HEK293 (cell line): ENCODE measurements at regions not wholly inside any gene's neighbourhood (a gene's known extent, or its start where the extent isn't known, plus 50 kb on each side); places are given as distances from the start of the nearest gene placed in this dataset.

Experiments used
- CTCF ChIA-PET: fragments of 350-600 bp; formaldehyde crosslinking; extraction: SDS; loops from one replicate; lab custom pipeline; 2021; ENCODE audit warnings: antibody characterized with exemption; lab: Yijun Ruan, JAX
- POLR2A ChIA-PET: fragments of 300-600 bp; formaldehyde crosslinking; extraction: SDS; loops from one replicate; lab custom pipeline; 2020; ENCODE audit warnings: antibody characterized with exemption, inconsistent platforms; lab: Yijun Ruan, JAX
- H3K27ac ChIP-seq: fragments of 200-500 bp; sonication (Bioruptor generic); 2 replicates; pipeline ENCODE4 v1.5.1; 2014; ENCODE audit warnings: low read depth, low read length, control low read depth, inconsistent platforms; ENCODE audit errors: extremely low read depth
- H3K36me3 ChIP-seq, 2 experiments: fragments of 200-500 bp in 1 of 2; sonication (Bioruptor generic) in 1 of 2; 1 replicate in 1 of 2; 2 replicates in 1 of 2; pipeline ENCODE4 v1.5.1; 2014 to 2017; ENCODE audit warnings: inconsistent platforms in 2 of 2, low read length in 2 of 2; ENCODE audit not compliant: control insufficient read depth in 2 of 2, insufficient read depth in 1 of 2
- H3K4me1 ChIP-seq: fragments of 200-500 bp; sonication (Bioruptor generic); 2 replicates; pipeline ENCODE4 v1.5.1; 2014; ENCODE audit warnings: mild to moderate bottlenecking, low read length, inconsistent platforms; ENCODE audit not compliant: control insufficient read depth, insufficient read depth
- H3K4me3 ChIP-seq: 2 replicates; pipeline ENCODE4 v1.5.1; 2011; ENCODE audit warnings: low read depth, mild to moderate bottlenecking, control low read depth, low read length, moderate library complexity
- H3K9me3 ChIP-seq: fragments of 200-500 bp; sonication (Bioruptor generic); 2 replicates; pipeline ENCODE4 v1.5.1; 2014; ENCODE audit warnings: low read depth, low read length, inconsistent platforms; ENCODE audit not compliant: control insufficient read depth, insufficient read depth
- CTCF ChIP-seq: fragments of 450-650 bp; formaldehyde crosslinking; IDR thresholded peaks from 2 replicates; pipeline ENCODE4 v1.5.1; 2016; ENCODE audit warnings: missing biosample characterization, missing genetic modification characterization
- FEZF1 ChIP-seq: fragments of 450-650 bp; formaldehyde crosslinking; IDR thresholded peaks from 2 replicates; pipeline ENCODE4 v1.5.1; 2016; ENCODE audit warnings: missing biosample characterization, missing genetic modification characterization
- GLI2 ChIP-seq: fragments of 450-650 bp; formaldehyde crosslinking; IDR thresholded peaks from 2 replicates; pipeline ENCODE4; 2017; ENCODE audit warnings: missing biosample characterization, missing genetic modification characterization, low read depth, borderline replicate concordance
- INSM2 ChIP-seq: fragments of 450-650 bp; formaldehyde crosslinking; IDR thresholded peaks from 2 replicates; pipeline ENCODE4 v1.5.1; 2016; ENCODE audit warnings: missing biosample characterization, missing genetic modification characterization
- KLF8 ChIP-seq: fragments of 450-650 bp; formaldehyde crosslinking; IDR thresholded peaks from 2 replicates; pipeline ENCODE4 v1.5.1; 2016; ENCODE audit warnings: missing biosample characterization, missing genetic modification characterization
- KLF9 ChIP-seq: fragments of 450-650 bp; formaldehyde crosslinking; IDR thresholded peaks from 2 replicates; pipeline ENCODE4 v1.5.1; 2016; ENCODE audit warnings: missing biosample characterization, missing genetic modification characterization, low read depth
- ZBTB1 ChIP-seq: fragments of 450-650 bp; formaldehyde crosslinking; IDR thresholded peaks from 2 replicates; pipeline ENCODE4 v1.5.1; 2016; ENCODE audit warnings: missing biosample characterization, missing genetic modification characterization
- ZNF18 ChIP-seq: fragments of 450-650 bp; formaldehyde crosslinking; IDR thresholded peaks from 2 replicates; pipeline ENCODE4 v1.5.1; 2016; ENCODE audit warnings: missing biosample characterization, missing genetic modification characterization
- ZNF211 ChIP-seq: fragments of 450-650 bp; formaldehyde crosslinking; IDR thresholded peaks from 2 replicates; pipeline ENCODE4 v1.5.1; 2016; ENCODE audit warnings: low read depth, missing biosample characterization, missing genetic modification characterization
- ZNF214 ChIP-seq: fragments of 450-650 bp; formaldehyde crosslinking; IDR thresholded peaks from 2 replicates; pipeline ENCODE4 v1.5.1; 2017; ENCODE audit warnings: missing biosample characterization, mild to moderate bottlenecking, missing genetic modification characterization, borderline replicate concordance
- ZNF221 ChIP-seq: fragments of 450-650 bp; formaldehyde crosslinking; IDR thresholded peaks from 2 replicates; pipeline ENCODE4 v1.5.1; 2017; ENCODE audit warnings: missing biosample characterization, missing genetic modification characterization, borderline replicate concordance
- ZNF266 ChIP-seq: fragments of 450-650 bp; formaldehyde crosslinking; IDR thresholded peaks from 2 replicates; pipeline ENCODE4 v1.5.1; 2016; ENCODE audit warnings: missing biosample characterization, missing genetic modification characterization, low read depth
- ZNF280C ChIP-seq: fragments of 450-650 bp; formaldehyde crosslinking; IDR thresholded peaks from 2 replicates; pipeline ENCODE4 v1.5.1; 2016; ENCODE audit warnings: missing biosample characterization, missing genetic modification characterization
- ZNF311 ChIP-seq: fragments of 450-650 bp; formaldehyde crosslinking; IDR thresholded peaks from 2 replicates; pipeline ENCODE4 v1.5.1; 2017; ENCODE audit warnings: missing biosample characterization, missing genetic modification characterization, borderline replicate concordance
- ZNF404 ChIP-seq: fragments of 450-650 bp; formaldehyde crosslinking; IDR thresholded peaks from 2 replicates; pipeline ENCODE4 v1.5.1; 2017; ENCODE audit warnings: missing biosample characterization, missing genetic modification characterization
- ZNF433 ChIP-seq: fragments of 450-650 bp; formaldehyde crosslinking; IDR thresholded peaks from 2 replicates; pipeline ENCODE4 v1.5.1; 2016; ENCODE audit warnings: missing biosample characterization, missing genetic modification characterization, low read depth
- ZNF571 ChIP-seq: fragments of 450-650 bp; formaldehyde crosslinking; IDR thresholded peaks from 2 replicates; pipeline ENCODE4 v1.5.0; 2017; ENCODE audit warnings: missing biosample characterization, missing genetic modification characterization
- ZNF600 ChIP-seq: fragments of 450-650 bp; formaldehyde crosslinking; IDR thresholded peaks from 2 replicates; pipeline ENCODE4 v1.5.1; 2016; ENCODE audit warnings: missing biosample characterization, missing genetic modification characterization
- ZNF664 ChIP-seq: fragments of 450-650 bp; formaldehyde crosslinking; IDR thresholded peaks from 2 replicates; pipeline ENCODE4 v1.5.1; 2016; ENCODE audit warnings: missing biosample characterization, missing genetic modification characterization
- ZNF677 ChIP-seq: fragments of 450-650 bp; IDR thresholded peaks from 2 replicates; pipeline ENCODE4 v1.5.0; 2018; ENCODE audit warnings: missing biosample characterization, mild to moderate bottlenecking, missing genetic modification characterization, moderate library complexity
- ZSCAN16 ChIP-seq: fragments of 450-650 bp; formaldehyde crosslinking; IDR thresholded peaks from 2 replicates; pipeline ENCODE4 v1.5.1; 2016; ENCODE audit warnings: missing biosample characterization, missing genetic modification characterization
- ZSCAN18 ChIP-seq: fragments of 450-650 bp; formaldehyde crosslinking; IDR thresholded peaks from 2 replicates; pipeline ENCODE4 v1.5.1; 2016; ENCODE audit warnings: missing biosample characterization, missing genetic modification characterization
- TF ChIP-seq, protein P1 (sequence below): fragments of 450-650 bp; formaldehyde crosslinking; IDR thresholded peaks from 2 replicates; pipeline ENCODE4 v1.5.1; 2016; ENCODE audit warnings: missing biosample characterization, missing genetic modification characterization, low read depth

DNA sequence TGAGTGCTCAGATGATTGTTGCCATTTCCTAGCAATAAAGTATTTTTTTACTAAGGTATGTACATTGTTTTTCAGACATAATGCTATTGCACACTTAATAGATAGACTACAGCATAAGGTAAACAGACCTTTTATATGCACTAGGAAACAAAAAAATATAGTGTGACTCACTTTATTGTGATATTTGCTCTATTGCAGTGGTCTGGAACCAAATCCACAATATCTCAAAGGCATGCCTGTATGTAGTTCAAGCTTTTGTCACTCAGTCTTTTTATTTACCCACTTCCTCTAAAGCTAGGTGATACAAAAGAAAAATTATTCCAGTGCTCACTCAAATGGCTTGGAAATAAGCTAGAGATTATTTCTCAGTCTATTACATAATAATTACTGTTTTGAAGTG, 209.9 kb upstream of the VEPH1 start:
- no peaks in the 10 kb centered on the region for H3K9me3 ChIP-seq
- no peak overlapping the region for H3K4me3 ChIP-seq
- ChIA-PET CTCF (no interaction called here), POLR2A (no interaction called here)
- TF ChIP-seq KLF8 (tag by site-specific recombination) (no peak), ZNF311 (no peak), ZNF18 (tag by site-specific recombination) (no peak), ZNF433 (no peak), ZNF211 (tag by site-specific recombination) (no peak), ZSCAN18 (tag by site-specific recombination) (no peak), ZNF600 (tag by site-specific recombination) (no peak), ZNF221 (no peak), ZSCAN16 (no peak), FEZF1 (tag by site-specific recombination) (no peak), ZNF677 (tag by site-specific recombination) (no peak), INSM2 (no peak)
- TF ChIP-seq, protein P1, sequence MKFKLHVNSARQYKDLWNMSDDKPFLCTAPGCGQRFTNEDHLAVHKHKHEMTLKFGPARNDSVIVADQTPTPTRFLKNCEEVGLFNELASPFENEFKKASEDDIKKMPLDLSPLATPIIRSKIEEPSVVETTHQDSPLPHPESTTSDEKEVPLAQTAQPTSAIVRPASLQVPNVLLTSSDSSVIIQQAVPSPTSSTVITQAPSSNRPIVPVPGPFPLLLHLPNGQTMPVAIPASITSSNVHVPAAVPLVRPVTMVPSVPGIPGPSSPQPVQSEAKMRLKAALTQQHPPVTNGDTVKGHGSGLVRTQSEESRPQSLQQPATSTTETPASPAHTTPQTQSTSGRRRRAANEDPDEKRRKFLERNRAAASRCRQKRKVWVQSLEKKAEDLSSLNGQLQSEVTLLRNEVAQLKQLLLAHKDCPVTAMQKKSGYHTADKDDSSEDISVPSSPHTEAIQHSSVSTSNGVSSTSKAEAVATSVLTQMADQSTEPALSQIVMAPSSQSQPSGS (tag by site-specific recombination) = no peak
- H3K36me3 ChIP-seq = no peaks in the 10 kb centered on the region
- H3K27ac ChIP-seq = no peak overlapping the region
- no peaks in the 10 kb centered on the region for H3K4me1 ChIP-seq

- H3K4me1 ChIP-seq = no peaks in the 10 kb centered on the region
- ChIA-PET POLR2A (no interaction called here), CTCF (no interaction called here)
- H3K27ac ChIP-seq = no peak overlapping the region
- H3K36me3 ChIP-seq = no peaks in the 10 kb centered on the region
- H3K4me3 ChIP-seq = no peak overlapping the region
- no peaks in the 10 kb centered on the region for H3K9me3 ChIP-seq
- no peak for TF ChIP-seq ZNF266
- TF ChIP-seq KLF9 (tag by site-specific recombination) = no peak
- no peak for TF ChIP-seq GLI2 (tag by site-specific recombination)
- TF ChIP-seq ZNF677 (tag by site-specific recombination) = no peak
- no peak for TF ChIP-seq ZBTB1 (tag by site-specific recombination)
- no peak for TF ChIP-seq CTCF (tag by site-specific recombination)
- no peak for TF ChIP-seq ZNF571 (tag by site-specific recombination)
- TF ChIP-seq ZNF311 = no peak
- no peak for TF ChIP-seq ZNF280C
- no peak for TF ChIP-seq ZNF404 (tag by site-specific recombination)
- TF ChIP-seq ZNF664 (tag by site-specific recombination) = no peak
- TF ChIP-seq ZNF214 (tag by site-specific recombination) = no peak
Observed at GRCh38 chr3:157705258-157705657, 202.0 kb upstream of the VEPH1 start.
